Kidney (tissue), 13 donors: ENCODE measurements at regions not wholly inside any gene's neighbourhood (a gene's known extent, or its start where the extent isn't known, plus 50 kb on each side); places are given as distances from the start of the nearest gene placed in this dataset.

Source experiments
- DNase-seq, 5 donors: peaks; one replicate each; pipeline ENCODE4 v3.0.0-alpha.2; 2013 to 2020
- FAIRE-seq: peaks from 2 replicates; lab custom pipeline; 2012; peaks lifted over from hg19 to GRCh38; lab: Jason Lieb, UNC
- H3K27ac ChIP-seq, 2 donors: one replicate each; pipeline ENCODE4 v1.7.0; 2013; ENCODE audit warnings: low read depth in 2 of 2, low read length in 2 of 2, inconsistent platforms in 1 of 2
- H3K27me3 ChIP-seq: one replicate; pipeline ENCODE4 v1.7.1; 2013; ENCODE audit warnings: low read length, inconsistent platforms; ENCODE audit not compliant: control insufficient read depth, insufficient read depth
- H3K36me3 ChIP-seq, 3 donors: one replicate each; pipeline versions ENCODE4 v1.7.0 to v1.7.1; 2013; ENCODE audit warnings: low read length in 3 of 3, control low read depth in 1 of 3, inconsistent platforms in 1 of 3; ENCODE audit not compliant: insufficient read depth in 3 of 3, control insufficient read depth in 2 of 3
- H3K4me1 ChIP-seq, 3 donors: one replicate each; pipeline versions ENCODE4 v1.7.0 to v1.7.1; 2013; ENCODE audit warnings: low read length in 3 of 3, inconsistent platforms in 1 of 3, low read depth in 1 of 3; ENCODE audit not compliant: control insufficient read depth in 2 of 3, insufficient read depth in 2 of 3
- H3K4me3 ChIP-seq, 3 donors: one replicate each; pipeline versions ENCODE4 v1.7.0 to v1.8.1; 2013; ENCODE audit warnings: low read length in 3 of 3, control low read depth in 1 of 3, inconsistent platforms in 1 of 3
- H3K9ac ChIP-seq, 3 donors: one replicate each; pipeline versions ENCODE4 v1.7.0 to v1.7.1; 2013; ENCODE audit warnings: low read length in 3 of 3, control low read depth in 1 of 3, inconsistent platforms in 1 of 3
- H3K9me3 ChIP-seq, 3 donors: one replicate each; pipeline versions ENCODE4 v1.7.0 to v1.7.1; 2013; ENCODE audit warnings: low read length in 3 of 3, control low read depth in 1 of 3, inconsistent platforms in 1 of 3; ENCODE audit not compliant: control insufficient read depth in 2 of 3, insufficient read depth in 1 of 3
- intact Hi-C: fragments of 100-400 bp; cut with DNase I; formaldehyde crosslinking; loops from one replicate; pipeline ENCODE4 v1.11.1; 2022
- TF ChIP-seq, protein P1 (sequence below): IDR thresholded peaks from 3 replicates; pipeline ENCODE4 v1.5.1; 2012; ENCODE audit warnings: mild to moderate bottlenecking, moderate library complexity, borderline replicate concordance; ENCODE audit not compliant: insufficient read depth; ENCODE audit errors: extremely low read depth
- donor health status: control.
- donor health status: control.
- donor health status: control.
- donor health status: control.
- donor health status: control.
- donor health status: DM: yes; HTN: yes; CAD: no.
- donor health status: Normal renal cell carcinoma (clear cell type).

DNA sequence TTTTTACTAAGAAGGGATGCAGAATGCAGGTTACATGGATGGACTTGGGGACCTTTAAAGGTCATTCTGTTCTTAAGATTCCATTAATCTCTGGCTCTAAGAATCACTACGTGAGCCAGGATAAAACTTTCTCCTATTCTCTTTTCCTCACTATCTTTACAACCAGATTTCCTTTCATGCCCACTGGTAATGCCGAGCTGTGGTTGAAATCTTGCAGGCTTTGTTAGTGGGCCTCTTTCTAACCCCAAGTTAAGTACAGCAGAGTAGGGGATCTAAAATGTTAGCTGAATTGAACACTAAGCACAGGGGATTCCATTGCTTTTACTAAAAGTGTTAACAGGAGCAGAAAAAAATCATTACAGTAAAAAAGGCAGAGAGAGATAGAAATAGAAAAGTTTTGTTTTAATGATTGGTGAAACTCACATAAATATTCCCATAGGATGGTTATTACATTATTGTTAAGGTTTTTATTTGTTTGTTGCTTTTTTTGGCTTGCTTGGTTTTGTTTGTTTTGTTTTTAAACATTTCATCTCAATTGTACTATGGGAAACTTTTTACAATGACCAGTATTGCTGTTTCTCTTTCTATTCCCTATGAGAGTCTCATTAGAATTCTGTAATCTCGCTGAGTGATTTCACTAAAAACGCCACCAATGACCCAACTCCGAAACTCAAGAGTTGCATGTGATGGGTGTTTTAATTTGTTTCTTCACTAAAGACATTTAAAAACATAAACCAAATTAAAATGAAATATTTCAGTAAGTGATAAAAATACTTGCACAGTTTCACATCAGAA lies 54.1 kb upstream of the HTATIP2 start:
- FAIRE-seq: no peak
- H3K4me1 ChIP-seq: no peaks in the 10 kb centered on the region
- H3K9me3 ChIP-seq: no peaks in the 10 kb centered on the region
- H3K4me3 ChIP-seq: no peak overlapping the region
- no peaks in the 10 kb centered on the region for H3K36me3 ChIP-seq
- DNase-seq: no peak
- TF ChIP-seq, protein P1, sequence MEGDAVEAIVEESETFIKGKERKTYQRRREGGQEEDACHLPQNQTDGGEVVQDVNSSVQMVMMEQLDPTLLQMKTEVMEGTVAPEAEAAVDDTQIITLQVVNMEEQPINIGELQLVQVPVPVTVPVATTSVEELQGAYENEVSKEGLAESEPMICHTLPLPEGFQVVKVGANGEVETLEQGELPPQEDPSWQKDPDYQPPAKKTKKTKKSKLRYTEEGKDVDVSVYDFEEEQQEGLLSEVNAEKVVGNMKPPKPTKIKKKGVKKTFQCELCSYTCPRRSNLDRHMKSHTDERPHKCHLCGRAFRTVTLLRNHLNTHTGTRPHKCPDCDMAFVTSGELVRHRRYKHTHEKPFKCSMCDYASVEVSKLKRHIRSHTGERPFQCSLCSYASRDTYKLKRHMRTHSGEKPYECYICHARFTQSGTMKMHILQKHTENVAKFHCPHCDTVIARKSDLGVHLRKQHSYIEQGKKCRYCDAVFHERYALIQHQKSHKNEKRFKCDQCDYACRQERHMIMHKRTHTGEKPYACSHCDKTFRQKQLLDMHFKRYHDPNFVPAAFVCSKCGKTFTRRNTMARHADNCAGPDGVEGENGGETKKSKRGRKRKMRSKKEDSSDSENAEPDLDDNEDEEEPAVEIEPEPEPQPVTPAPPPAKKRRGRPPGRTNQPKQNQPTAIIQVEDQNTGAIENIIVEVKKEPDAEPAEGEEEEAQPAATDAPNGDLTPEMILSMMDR: no peak
- no peak overlapping the region for H3K27ac ChIP-seq
- H3K27me3 ChIP-seq: no peaks in the 10 kb centered on the region
- no peak overlapping the region for H3K9ac ChIP-seq
- intact Hi-C loops: no loop called here

DNA sequence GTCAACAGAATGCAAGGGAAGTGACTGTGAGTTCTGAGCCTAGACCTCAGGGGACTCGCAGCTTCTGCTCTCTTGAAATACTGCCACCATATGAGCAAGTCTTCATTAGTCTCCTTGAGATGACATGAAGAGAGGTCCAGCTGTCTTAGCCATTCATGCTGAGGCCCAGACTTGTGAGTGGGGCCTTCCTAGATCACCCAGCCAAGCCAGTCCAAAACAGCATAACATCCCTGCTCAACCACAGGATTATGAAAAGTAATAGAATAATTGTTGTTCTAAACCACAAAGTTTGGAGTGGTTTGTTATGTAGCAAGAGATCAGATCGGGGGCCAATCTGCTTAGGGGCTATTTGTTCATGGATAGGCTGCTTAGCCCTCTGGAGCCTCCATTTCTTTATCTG lies 54.9 kb upstream of the HTATIP2 start:
- Histone ChIP-seq H3K4me1 (no peaks in the 10 kb centered on the region), H3K27me3 (no peaks in the 10 kb centered on the region), H3K27ac (no peak overlapping the region), H3K9me3 (no peaks in the 10 kb centered on the region), H3K9ac (no peak overlapping the region), H3K4me3 (no peak overlapping the region), H3K36me3 (no peaks in the 10 kb centered on the region)
- DNase-seq: no peak
- intact Hi-C loops: no loop called here
- FAIRE-seq: no peak
- TF ChIP-seq, protein P1: no peak

DNA sequence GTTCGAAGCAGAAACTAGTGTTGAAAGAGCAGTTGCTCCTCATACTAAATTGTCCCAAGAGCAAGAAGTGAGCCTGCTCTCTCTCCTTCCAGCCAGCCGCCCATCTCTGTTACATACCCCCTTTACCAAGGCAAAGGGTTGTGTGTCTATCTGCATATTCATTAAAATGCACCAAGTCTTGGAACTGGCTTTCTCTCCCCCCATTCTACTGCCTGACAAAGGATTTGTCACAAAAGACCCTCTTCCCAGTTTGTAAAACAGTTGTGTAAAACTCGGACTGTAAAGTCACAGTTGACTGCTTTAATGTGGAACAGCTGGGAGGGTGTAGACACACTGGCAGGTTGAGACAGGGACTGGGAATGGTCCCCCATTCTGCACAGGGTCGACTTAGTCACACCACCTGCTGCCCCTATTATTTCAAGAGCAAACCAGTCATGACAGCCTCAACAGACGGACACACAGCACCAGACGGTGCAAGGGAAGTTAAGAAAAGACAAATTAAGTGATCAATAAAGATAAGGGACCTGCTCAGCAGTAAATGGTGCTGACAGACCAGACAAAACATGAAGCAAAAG lies 60.0 kb upstream of the HTATIP2 start:
- DNase-seq (no peak), FAIRE-seq (no peak)
- H3K9ac ChIP-seq: no peak overlapping the region
- H3K4me3 ChIP-seq: no peak overlapping the region
- intact Hi-C loops: no loop called here
- no peaks in the 10 kb centered on the region for H3K36me3 ChIP-seq
- no peak overlapping the region for H3K27ac ChIP-seq
- TF ChIP-seq, protein P1: no peak
- peaks cover 0 to 3% (median 0%) of the 10 kb centered on the region in 3 donors for H3K9me3 ChIP-seq
- H3K4me1 ChIP-seq: no peaks in the 10 kb centered on the region
- no peaks in the 10 kb centered on the region for H3K27me3 ChIP-seq
